Heart right ventricle (tissue), 16 donors: ENCODE measurements at regions not wholly inside any gene's neighbourhood (a gene's known extent, or its start where the extent isn't known, plus 50 kb on each side); places are given as distances from the start of the nearest gene placed in this dataset.

Experiments
- ATAC-seq, 8 donors: fragments of 200-7000 bp; cut with Tn5 transposase; one replicate each; pipeline ENCODE4 v1.9.1; 2020; ENCODE audit warnings: mild to moderate bottlenecking in 8 of 8, moderate library complexity in 8 of 8, moderate number of reproducible peaks in 1 of 8
- DNase-seq, 2 donors: peaks; one replicate each; pipeline ENCODE4 v3.0.0-alpha.2; 2020
- H3K27ac ChIP-seq, 10 donors: fragments of 200-600 bp; sonication (generic) in 2 of 10; one replicate each; pipeline versions ENCODE4 v1.5.0 to v1.8.0; 2020 to 2022; ENCODE audit warnings: mild to moderate bottlenecking in 3 of 10
- H3K27me3 ChIP-seq, 7 donors: fragments of 200-600 bp; one replicate each; pipeline ENCODE4 v1.8.0; 2021 to 2022; ENCODE audit warnings: mild to moderate bottlenecking in 2 of 7
- H3K36me3 ChIP-seq, 9 donors: fragments of 200-600 bp; sonication (generic) in 1 of 9; one replicate each; pipeline versions ENCODE4 v1.5.0 to v1.8.0; 2020 to 2022; ENCODE audit warnings: mild to moderate bottlenecking in 2 of 9
- H3K4me1 ChIP-seq, 9 donors: fragments of 200-600 bp; sonication (generic) in 1 of 9; one replicate each; pipeline versions ENCODE4 v1.5.0 to v1.8.0; 2020 to 2022; ENCODE audit warnings: mild to moderate bottlenecking in 4 of 9
- H3K4me3 ChIP-seq, 10 donors: fragments of 200-600 bp; sonication (generic) in 2 of 10; one replicate each; pipeline versions ENCODE4 v1.5.0 to v1.8.0; 2020 to 2022; ENCODE audit warnings: mild to moderate bottlenecking in 7 of 10, moderate library complexity in 2 of 10
- H3K9me3 ChIP-seq, 11 donors: fragments of 200-600 bp in 10 of 11; sonication (generic) in 2 of 11; one replicate each; pipeline versions ENCODE4 v1.5.0 to v1.8.0; 2013 to 2022; ENCODE audit warnings: mild to moderate bottlenecking in 2 of 11, control low read depth in 1 of 11, moderate library complexity in 1 of 11
- CTCF ChIP-seq, 9 donors: fragments of 200-600 bp; sonication (generic) in 2 of 9; IDR thresholded peaks; one replicate each; pipeline versions ENCODE4 v1.5.0 to v1.8.0; 2021 to 2022; ENCODE audit warnings: antibody characterized with exemption in 9 of 9, mild to moderate bottlenecking in 5 of 9, moderate library complexity in 1 of 9
- WGBS, 2 donors: extraction: QIAGEN DNeasy Blood & Tissue Kit; methylation state at CpG; one replicate each; pipeline ENCODE4 v1.1.7; 2013; ENCODE audit warnings: inconsistent platforms in 1 of 2; 5-methylcytosine and 5-hydroxymethylcytosine counted together
- intact Hi-C, 10 donors: fragments of 100-400 bp; cut with DNase I; formaldehyde crosslinking; loops; one replicate each; pipeline versions ENCODE4 v1.11.1 to v1.14.2; 2022
- donor health status: Arrhythmogenic right ventricular cardiomyopathy.
- donor health status: ischemic (EF 13 %, LVEDD 7.1; RV severe dilation, severe dysfunction).
- donor health status: healthy with polysubstance abuse.
- donor health status: DM: no; HTN: yes; CAD: no.
- donor health status: DM: no; HTN: no; CAD: no.
- donor health status: ischemic (EF 25% LVEDD 6.9; RV normal size, moderate dysfunction).
- donor health status: ischemic (EF 25% LVEDD 5.7; RV mildly dilated, moderate dysfunction).
- donor health status: healthy.
- donor health status: DM: yes; HTN: yes; CAD: no.
- donor health status: Ischemic cardiomyopathy.
- donor health status: ischemic (EF 35%, LVEDD 5.7; RV mildly dilated, moderate dysfunction).
- donor health status: nonischemic (EF 11% LVEDD 7.7; RV severe dilation, severe dysfunction).
- donor health status: DM: yes; HTN: yes; CAD: no.
- donor health status: PGD.
- donor health status: ischemic (EF 29% LVEDD 5.4; RV normal size, mild dysfunction).
- donor health status: nonischemic (EF 23%, LVEDD 6.1; RV moderate dilation, normal function).

GRCh38 chr10:34869135-34869836, 54.2 kb upstream of the PARD3 start:
- H3K4me1 ChIP-seq, result peaks cover 0 to 6% (median 0%) of the 10 kb centered on the region in 9 donors
- 72 to 80% methylated on average over 11 of the region's 11 CpGs for WGBS, 2 donors
- ATAC-seq, result no peak

GRCh38 chr10:34868589-34868988, 53.5 kb upstream of the PARD3 start:
- H3K27ac ChIP-seq, result no peak overlapping the region
- 85 to 95% methylated on average over 6 of the region's 6 CpGs for WGBS, 2 donors
- no peaks in the 10 kb centered on the region for H3K9me3 ChIP-seq
- no peak for TF ChIP-seq CTCF (IDR thresholded peaks at IDR 0.05)
- peaks cover 0 to 16% (median 0%) of the 10 kb centered on the region in 7 donors for H3K27me3 ChIP-seq
- no peak for DNase-seq
- peaks cover 0 to 8% (median 0%) of the 10 kb centered on the region in 9 donors for H3K4me1 ChIP-seq
- H3K4me3 ChIP-seq, result no peak overlapping the region
- no peaks in the 10 kb centered on the region for H3K36me3 ChIP-seq
- intact Hi-C loops, result no loop called here
- no peak for ATAC-seq

More at GRCh38 chr10:34869135-34869836, 54.2 kb upstream of the PARD3 start:
- no peaks in the 10 kb centered on the region for H3K36me3 ChIP-seq
- H3K27ac ChIP-seq, result no peak overlapping the region
- no peak for TF ChIP-seq CTCF (IDR thresholded peaks at IDR 0.05)
- no peak overlapping the region for H3K4me3 ChIP-seq
- intact Hi-C loops, result no loop called here
- no peaks in the 10 kb centered on the region for H3K9me3 ChIP-seq
- no peak for DNase-seq
- peaks cover 0 to 16% (median 0%) of the 10 kb centered on the region in 7 donors for H3K27me3 ChIP-seq

- no peak for TF ChIP-seq CTCF (IDR thresholded peaks at IDR 0.05)
- no peaks in the 10 kb centered on the region for H3K36me3 ChIP-seq
- DNase-seq, result no peak
- 60 to 69% methylated on average over 3 of the region's 3 CpGs for WGBS, 2 donors
- ATAC-seq, result no peak
- no peaks in the 10 kb centered on the region for H3K9me3 ChIP-seq
- intact Hi-C loops, result no loop called here
- peaks cover 0 to 8% (median 0%) of the 10 kb centered on the region in 9 donors for H3K4me1 ChIP-seq
- peaks cover 0 to 16% (median 0%) of the 10 kb centered on the region in 7 donors for H3K27me3 ChIP-seq
- no peak overlapping the region for H3K27ac ChIP-seq
- H3K4me3 ChIP-seq, result no peak overlapping the region
Observed at GRCh38 chr10:34866848-34867247, 51.8 kb upstream of the PARD3 start.
